Gastroesophageal sphincter (tissue), 3 donors: ENCODE measurements at regions not wholly inside any gene's neighbourhood (a gene's known extent, or its start where the extent isn't known, plus 50 kb on each side); places are given as distances from the start of the nearest gene placed in this dataset.

Experiments used
- EP300 ChIP-seq: sonication (generic); formaldehyde crosslinking; IDR thresholded peaks from one replicate; pipeline ENCODE4 v1.6.1; 2017; ENCODE audit warnings: antibody characterized with exemption, mild to moderate bottlenecking
- POLR2A ChIP-seq, 2 donors: fragments of 450-650 bp; IDR thresholded peaks; one replicate each; pipeline ENCODE4 v1.6.1; 2017; ENCODE audit warnings: antibody characterized with exemption in 2 of 2, mild to moderate bottlenecking in 2 of 2, moderate library complexity in 1 of 2
- POLR2AphosphoS5 ChIP-seq: sonication (generic); formaldehyde crosslinking; IDR thresholded peaks from one replicate; pipeline ENCODE4 v1.6.1; 2017; ENCODE audit warnings: antibody characterized with exemption
- TF ChIP-seq, protein P1 (sequence below), 4 experiments: fragments of 200-600 bp in 2 of 4; fragments of 450-650 bp in 2 of 4; sonication (generic) in 1 of 4; IDR thresholded peaks; one replicate each; pipeline ENCODE4 v1.5.1; 2017 to 2019; ENCODE audit warnings: antibody characterized with exemption in 4 of 4, mild to moderate bottlenecking in 2 of 4, moderate library complexity in 2 of 4

DNA sequence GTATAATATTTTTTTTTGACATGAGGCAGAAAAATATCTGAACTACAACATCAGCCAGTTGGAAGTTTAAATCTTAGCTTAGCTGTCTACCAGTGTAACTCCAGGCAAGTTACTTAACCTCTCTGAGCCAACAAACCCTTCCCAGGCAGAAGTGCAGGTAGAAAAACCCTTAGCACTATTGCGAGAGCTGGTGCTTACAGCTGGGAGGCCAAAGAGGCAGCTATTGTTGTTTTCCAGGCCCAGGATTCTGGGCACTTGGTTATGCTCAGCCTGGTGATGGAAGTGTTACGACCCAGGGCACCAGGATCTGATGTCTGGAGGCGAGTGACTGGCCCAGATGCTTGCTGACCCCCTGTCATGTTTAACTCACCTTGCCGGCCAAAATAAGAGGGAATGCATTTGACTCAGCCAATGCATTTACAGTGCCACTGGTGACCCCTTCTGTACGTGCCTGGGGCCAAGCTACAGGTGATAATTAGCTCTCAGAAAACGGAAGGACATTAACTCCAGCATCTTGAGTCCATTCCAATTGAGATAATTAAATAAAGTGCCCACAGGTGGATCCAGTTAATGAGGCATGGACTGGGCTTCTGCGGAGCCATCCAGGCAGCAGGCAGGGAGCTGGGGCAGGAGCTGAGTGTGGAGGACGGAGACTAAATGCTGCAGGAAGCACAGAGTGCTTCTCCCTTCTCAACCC lies 126.5 kb upstream of the HABP2 start:
- TF ChIP-seq POLR2AphosphoS5 (no peak), POLR2A (IDR thresholded peaks at IDR 0.05) (no peak), EP300 (no peak)
- TF ChIP-seq, protein P1, sequence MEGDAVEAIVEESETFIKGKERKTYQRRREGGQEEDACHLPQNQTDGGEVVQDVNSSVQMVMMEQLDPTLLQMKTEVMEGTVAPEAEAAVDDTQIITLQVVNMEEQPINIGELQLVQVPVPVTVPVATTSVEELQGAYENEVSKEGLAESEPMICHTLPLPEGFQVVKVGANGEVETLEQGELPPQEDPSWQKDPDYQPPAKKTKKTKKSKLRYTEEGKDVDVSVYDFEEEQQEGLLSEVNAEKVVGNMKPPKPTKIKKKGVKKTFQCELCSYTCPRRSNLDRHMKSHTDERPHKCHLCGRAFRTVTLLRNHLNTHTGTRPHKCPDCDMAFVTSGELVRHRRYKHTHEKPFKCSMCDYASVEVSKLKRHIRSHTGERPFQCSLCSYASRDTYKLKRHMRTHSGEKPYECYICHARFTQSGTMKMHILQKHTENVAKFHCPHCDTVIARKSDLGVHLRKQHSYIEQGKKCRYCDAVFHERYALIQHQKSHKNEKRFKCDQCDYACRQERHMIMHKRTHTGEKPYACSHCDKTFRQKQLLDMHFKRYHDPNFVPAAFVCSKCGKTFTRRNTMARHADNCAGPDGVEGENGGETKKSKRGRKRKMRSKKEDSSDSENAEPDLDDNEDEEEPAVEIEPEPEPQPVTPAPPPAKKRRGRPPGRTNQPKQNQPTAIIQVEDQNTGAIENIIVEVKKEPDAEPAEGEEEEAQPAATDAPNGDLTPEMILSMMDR (IDR thresholded peaks at IDR 0.05), result no peak
